GF-D8 (cell line): ENCODE measurements at regions not wholly inside any gene's neighbourhood (a gene's known extent, or its start where the extent isn't known, plus 50 kb on each side); places are given as distances from the start of the nearest gene placed in this dataset.
"Not testable (repeated sequence)": the region's sequence is repeated elsewhere in the genome, so short reads cannot be mapped to it uniquely, and the experiment has no call there.

Experiments
- DNase-seq: peaks from one replicate; lab custom pipeline; 2025; lab: John Stamatoyannopoulos, UW

- peak; percentile 98 for DNase-seq
Observed at GRCh38 chr5:56763711-56764466, 51.5 kb upstream of the MAP3K1 start.

DNA sequence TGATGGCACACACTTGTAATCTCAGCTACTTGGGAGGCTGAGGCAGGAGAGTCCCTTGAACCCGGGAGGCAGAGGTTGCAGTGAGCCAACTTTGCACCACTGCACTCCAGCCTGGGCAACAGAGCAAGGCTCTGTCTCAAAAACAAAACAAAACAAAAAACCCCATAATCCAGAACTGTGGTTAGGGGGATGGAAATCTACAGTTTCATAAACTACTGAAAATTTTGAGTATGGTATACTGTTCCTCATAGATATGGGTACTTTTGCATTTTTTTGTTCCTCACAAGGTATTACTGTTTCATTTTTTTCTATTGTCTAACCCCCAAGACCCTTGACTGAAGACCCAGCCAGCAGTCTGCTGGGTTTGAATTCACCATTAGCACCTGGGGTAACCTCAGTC, 52.2 kb upstream of the MAP3K1 start:
- DNase-seq = peak; percentile 42

- peak; percentile 1 for DNase-seq
Observed at GRCh38 chr5:56761151-56761885, 54.0 kb upstream of the MAP3K1 start.

GRCh38 chr5:56760723-56761122, 54.6 kb upstream of the MAP3K1 start:
- no peak for DNase-seq

- DNase-seq = no peak
Observed at GRCh38 chr5:56759521-56760216, 55.7 kb upstream of the MAP3K1 start.

- no peak for DNase-seq
Observed at GRCh38 chr5:56757077-56757476, 58.3 kb upstream of the MAP3K1 start.

GRCh38 chr5:56755036-56755555, 60.3 kb upstream of the MAP3K1 start:
- DNase-seq = no peak

- not testable (repeated sequence) for DNase-seq
Observed at GRCh38 chr5:56753588-56753987, 61.8 kb upstream of the MAP3K1 start.

DNA sequence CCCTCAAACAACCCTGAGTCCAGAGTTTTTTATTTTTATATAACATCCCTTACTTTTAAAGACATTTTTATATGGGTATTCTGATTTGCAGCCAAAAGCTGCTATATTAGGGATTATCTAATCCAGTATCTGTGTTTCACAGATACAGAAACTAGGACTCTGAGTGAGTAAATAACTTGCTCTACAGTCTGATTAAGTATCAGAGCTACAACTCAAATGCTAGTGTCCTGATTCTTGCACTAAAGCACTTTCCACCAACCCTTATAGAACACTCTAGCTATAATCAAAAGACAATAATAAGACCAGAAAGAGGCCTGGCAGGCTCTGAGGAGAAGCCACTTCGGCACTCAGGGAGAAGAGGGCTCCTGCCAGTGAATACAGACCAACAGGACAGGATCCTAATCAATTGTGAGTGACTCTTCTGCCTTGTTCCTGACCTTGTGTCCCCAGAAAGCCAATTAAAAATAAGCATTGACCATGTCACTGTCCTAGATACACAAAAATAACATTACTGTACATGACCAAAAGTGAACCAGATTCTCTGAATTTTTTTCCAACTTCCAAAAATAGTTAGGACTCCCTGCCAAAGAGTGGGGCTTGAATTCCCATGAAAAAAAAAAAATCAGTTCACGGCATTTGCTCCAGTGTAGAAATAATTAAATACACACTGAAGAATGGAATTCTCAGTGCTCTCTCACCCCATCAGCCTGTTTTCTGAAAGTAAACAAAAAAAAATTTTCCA, 63.6 kb upstream of the MAP3K1 start:
- no peak for DNase-seq

DNA sequence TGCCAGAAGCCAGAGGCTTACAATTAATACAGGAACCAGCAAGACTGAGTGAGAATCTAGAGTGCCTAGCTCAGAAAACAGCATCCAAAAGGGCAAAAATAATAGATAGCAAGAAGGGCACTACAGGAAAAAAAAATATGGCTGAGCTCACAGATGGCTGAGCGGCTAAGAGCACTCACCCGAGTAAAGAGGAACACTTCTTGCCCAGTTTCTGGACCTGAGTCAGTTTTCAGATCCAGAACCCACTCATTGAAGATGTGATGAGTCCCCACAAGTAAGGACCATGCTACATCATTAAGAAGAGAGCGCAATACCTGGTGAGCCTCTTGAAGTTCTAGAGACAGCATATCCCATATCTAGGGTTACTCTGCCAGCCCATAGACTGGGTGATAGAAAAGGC, 65.5 kb upstream of the MAP3K1 start:
- DNase-seq = no peak

GRCh38 chr5:56746553-56747339, 68.6 kb upstream of the MAP3K1 start:
- no peak for DNase-seq

GRCh38 chr5:56745864-56746263, 69.5 kb upstream of the MAP3K1 start:
- no peak for DNase-seq

- DNase-seq = no peak
Observed at GRCh38 chr5:56740868-56741267, 74.5 kb upstream of the MAP3K1 start.

GRCh38 chr5:56739990-56740389, 75.4 kb upstream of the MAP3K1 start:
- no peak for DNase-seq

- DNase-seq = no peak
Observed at GRCh38 chr5:56737951-56738606, 77.3 kb upstream of the MAP3K1 start.

DNA sequence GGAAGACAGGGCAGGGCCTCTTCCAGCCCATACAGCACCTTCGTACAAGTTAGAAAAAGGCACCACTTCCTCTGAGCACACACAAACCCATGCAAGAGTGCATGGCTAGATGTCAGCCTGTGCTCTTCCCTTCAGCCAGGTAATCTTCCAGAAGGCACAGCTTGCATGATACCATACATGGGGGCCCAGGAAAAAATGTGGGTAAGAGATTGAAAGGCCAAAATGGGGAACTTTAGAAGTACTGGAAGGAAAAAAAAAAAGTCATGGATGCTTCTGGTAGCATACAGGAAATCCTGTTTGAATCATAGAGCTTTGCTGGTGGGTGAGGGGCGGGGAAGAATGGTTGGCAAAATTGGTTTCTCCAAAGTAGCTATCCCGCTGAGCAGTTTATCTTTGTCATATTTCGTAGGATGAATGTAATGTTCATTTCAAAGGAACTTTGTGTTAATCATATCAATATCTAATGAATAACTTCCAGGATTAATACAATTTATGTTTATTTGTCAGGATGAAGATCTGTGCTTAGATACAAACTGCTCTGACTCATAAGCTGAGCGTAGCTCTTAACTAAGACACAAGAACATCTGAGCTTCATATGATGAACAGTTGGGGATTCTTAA, 78.2 kb upstream of the MAP3K1 start:
- peak; percentile 52 for DNase-seq

DNA sequence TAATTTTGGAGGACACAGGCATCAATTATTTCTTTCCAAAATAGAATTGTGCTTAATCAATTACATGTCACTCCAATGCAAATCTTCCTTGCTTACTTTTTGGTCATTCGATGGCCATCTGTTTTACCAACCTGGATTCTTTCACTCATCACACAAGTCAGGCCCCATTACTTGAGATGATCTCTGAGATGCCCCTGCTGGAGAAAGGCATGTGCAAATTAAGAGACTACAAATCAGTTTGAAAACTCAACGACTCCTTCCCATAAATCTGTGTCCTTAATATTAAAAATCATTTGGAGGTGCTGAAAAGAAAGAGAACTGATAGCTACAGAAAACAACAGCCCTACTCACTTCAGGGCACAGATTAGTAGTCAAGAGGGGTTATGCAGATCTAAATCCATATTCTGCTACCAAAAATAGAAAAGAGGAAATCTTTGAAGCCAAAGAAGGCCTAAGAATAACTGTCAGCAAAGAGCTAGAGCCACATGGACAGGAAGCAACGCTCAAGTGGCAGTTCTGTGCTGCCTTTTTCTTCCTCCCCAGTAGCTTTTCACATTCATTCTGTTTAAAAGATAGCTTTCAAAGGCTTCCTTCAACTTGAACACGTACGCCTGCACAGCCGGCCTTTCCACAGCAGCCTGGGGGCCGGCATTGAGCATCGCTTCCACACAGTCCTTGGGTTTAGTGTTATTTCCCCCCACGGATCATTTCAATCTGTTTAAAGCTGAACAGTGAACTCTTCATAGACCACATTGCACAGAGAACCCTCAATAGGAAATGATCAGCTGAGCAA, 79.3 kb upstream of the MAP3K1 start:
- DNase-seq = peak; percentile 29

DNA sequence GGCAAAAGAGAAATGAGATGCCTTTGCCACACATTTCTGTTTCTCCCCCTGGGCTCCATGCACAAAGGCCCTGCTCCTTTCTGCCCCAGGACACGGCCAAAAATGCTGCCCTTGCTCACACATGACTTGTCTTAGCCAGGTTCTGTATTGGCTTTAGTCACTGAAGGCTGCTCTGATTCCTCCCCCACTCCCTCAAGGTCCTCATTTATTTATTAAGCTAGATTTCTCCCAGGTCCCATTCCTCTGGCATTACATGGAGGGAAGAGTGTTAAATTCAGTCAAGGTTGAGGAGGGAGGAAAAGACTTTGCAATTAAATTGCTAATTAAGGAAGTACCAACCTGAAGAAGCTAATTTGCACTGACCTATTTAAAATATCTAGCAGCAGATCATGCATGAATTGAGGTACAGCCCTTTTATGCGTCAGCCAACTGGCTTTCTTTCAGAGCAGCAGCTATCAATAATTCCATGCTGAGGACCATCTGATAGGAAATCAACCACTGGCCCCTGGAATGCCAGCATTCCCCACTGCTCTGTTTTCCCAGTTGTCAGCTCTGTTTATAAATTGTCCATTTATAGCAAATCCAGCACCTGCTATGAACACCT, 81.2 kb upstream of the MAP3K1 start:
- no peak for DNase-seq

DNA sequence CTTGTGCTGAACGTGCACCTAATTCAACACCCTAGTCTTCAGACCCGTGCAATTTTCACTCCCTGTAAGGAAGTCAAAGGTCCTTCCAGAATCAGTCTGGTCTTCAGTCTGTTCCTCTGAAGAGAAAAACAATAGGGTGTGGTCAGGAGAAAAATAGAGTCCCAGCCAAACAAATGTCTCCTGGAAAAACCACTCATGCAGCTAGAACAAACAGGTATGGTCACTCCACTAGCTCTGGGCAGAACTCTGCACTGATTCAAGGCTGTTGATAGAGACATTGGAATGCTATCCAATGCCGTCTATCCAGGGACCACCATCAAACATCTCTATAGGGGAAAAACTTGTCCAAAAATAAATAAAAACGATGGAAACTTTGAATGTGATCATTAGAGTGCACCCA, 81.8 kb upstream of the MAP3K1 start:
- DNase-seq = no peak
